ENCODE measurements at regions not wholly inside any gene's neighbourhood (a gene's known extent, or its start where the extent isn't known, plus 50 kb on each side); places are given as distances from the start of the nearest gene placed in this dataset.

DNA sequence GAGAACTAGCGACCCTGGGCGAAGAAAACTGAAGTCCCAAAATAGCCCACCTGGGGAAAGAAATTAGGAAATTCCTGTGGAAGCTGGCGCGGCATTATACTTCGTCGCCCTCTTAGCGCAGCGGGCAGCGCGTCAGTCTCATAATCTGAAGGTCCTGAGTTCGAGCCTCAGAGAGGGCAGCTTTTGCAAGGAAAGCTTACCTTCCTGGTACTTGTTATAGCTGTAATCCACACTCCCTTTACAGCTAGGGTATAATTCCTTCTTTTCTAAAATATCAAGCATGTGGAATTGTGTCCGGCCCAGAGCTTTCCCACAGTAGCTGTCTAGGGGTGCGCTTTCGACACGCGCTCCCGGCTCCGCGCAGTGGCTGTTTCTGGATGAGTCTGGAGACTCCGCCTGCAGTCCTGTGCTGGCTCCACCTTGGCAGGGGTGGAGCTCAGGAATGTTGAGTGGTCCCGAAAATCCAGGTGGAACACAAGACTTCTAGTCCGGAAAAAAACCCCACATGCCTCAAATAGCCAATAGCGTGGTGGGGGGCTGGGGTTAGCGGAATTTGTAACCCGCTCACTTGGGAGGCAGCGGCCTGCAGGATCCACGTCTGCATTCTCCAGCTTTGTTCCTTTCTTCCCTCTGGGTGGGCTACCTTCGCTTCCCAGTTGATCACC lies 83.7 kb upstream of the ZNF322 start:
- TF ChIP-seq MTA3 (IDR thresholded peaks at IDR 0.05; ENCODE audit: borderline replicate concordance, low read length) (no peak), LARP7 (IDR thresholded peaks at IDR 0.05) (no peak), POLR2A (IDR thresholded peaks at IDR 0.05; ENCODE audit: low read depth, low read length) (no peak), SUZ12 (IDR thresholded peaks at IDR 0.05; ENCODE audit: unreplicated experiment) (no peak), EZH2 (IDR thresholded peaks at IDR 0.05; ENCODE audit: borderline replicate concordance, control insufficient read depth, low read depth, low read length) (no peak), HCFC1 (IDR thresholded peaks at IDR 0.05; ENCODE audit: low read length) (no peak), ETV6 (conservative IDR thresholded peaks at IDR 0.05 in 1 of 2, IDR thresholded peaks at IDR 0.05 in 1 of 2; ENCODE audit: borderline replicate concordance in 1 of 2, low read depth in 1 of 2) (no peak), PAX5 (IDR thresholded peaks at IDR 0.05; ENCODE audit: borderline replicate concordance, low read depth, low read length) (no peak), ZNF384 (IDR thresholded peaks at IDR 0.05; ENCODE audit: borderline replicate concordance, low read depth, low read length) (no peak), CREB1 (IDR thresholded peaks at IDR 0.05; ENCODE audit: low read depth) (no peak)
- TF ChIP-seq, protein P1, sequence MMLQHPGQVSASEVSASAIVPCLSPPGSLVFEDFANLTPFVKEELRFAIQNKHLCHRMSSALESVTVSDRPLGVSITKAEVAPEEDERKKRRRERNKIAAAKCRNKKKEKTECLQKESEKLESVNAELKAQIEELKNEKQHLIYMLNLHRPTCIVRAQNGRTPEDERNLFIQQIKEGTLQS (IDR thresholded peaks at IDR 0.05; ENCODE audit: borderline replicate concordance, extremely low read depth, low read depth, low read length) = no peak
- TF ChIP-seq, protein P2, sequence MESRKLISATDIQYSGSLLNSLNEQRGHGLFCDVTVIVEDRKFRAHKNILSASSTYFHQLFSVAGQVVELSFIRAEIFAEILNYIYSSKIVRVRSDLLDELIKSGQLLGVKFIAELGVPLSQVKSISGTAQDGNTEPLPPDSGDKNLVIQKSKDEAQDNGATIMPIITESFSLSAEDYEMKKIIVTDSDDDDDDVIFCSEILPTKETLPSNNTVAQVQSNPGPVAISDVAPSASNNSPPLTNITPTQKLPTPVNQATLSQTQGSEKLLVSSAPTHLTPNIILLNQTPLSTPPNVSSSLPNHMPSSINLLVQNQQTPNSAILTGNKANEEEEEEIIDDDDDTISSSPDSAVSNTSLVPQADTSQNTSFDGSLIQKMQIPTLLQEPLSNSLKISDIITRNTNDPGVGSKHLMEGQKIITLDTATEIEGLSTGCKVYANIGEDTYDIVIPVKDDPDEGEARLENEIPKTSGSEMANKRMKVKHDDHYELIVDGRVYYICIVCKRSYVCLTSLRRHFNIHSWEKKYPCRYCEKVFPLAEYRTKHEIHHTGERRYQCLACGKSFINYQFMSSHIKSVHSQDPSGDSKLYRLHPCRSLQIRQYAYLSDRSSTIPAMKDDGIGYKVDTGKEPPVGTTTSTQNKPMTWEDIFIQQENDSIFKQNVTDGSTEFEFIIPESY (IDR thresholded peaks at IDR 0.05) = no peak
- TF ChIP-seq, protein P3, sequence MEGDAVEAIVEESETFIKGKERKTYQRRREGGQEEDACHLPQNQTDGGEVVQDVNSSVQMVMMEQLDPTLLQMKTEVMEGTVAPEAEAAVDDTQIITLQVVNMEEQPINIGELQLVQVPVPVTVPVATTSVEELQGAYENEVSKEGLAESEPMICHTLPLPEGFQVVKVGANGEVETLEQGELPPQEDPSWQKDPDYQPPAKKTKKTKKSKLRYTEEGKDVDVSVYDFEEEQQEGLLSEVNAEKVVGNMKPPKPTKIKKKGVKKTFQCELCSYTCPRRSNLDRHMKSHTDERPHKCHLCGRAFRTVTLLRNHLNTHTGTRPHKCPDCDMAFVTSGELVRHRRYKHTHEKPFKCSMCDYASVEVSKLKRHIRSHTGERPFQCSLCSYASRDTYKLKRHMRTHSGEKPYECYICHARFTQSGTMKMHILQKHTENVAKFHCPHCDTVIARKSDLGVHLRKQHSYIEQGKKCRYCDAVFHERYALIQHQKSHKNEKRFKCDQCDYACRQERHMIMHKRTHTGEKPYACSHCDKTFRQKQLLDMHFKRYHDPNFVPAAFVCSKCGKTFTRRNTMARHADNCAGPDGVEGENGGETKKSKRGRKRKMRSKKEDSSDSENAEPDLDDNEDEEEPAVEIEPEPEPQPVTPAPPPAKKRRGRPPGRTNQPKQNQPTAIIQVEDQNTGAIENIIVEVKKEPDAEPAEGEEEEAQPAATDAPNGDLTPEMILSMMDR (IDR thresholded peaks at IDR 0.05 in 2 of 3, conservative IDR thresholded peaks at IDR 0.05 in 1 of 3; ENCODE audit: control insufficient read depth in 2 of 3, extremely low read depth in 1 of 3, insufficient read depth in 1 of 3, low read depth in 3 of 3, low read length in 3 of 3) = no peak
